ENCODE measurements at regions not wholly inside any gene's neighbourhood (a gene's known extent, or its start where the extent isn't known, plus 50 kb on each side); places are given as distances from the start of the nearest gene placed in this dataset.

- H3K4me1 ChIP-seq, result peaks cover 0 to 13% (median 0%) of the 10 kb centered on the region in 4 donors
- H3K4me3 ChIP-seq, result peak overlapping the region; percentile 19 to 55 (median 40)
- intact Hi-C loops (cut with DNase I; ENCODE audit: low total_unique reads) (no loop called here), in situ Hi-C loops (cut with MboI; ENCODE audit: low pct_ligation_motif_present in 1 of 4, low pct_unique_long_range_greater_than_20kb in 1 of 4, low sequenced_read_pairs in 3 of 4) (no loop called here)
- no peak for DNase-seq
- H3K27me3 ChIP-seq, result peaks cover 44% of the 10 kb centered on the region
- 5 to 40% methylated on average over 3 to 13 of the region's 13 CpGs for WGBS, 2 donors (ENCODE audit: low coverage in 1 of 2)
- peak overlapping the region; percentile 37 to 64 (median 55) for H3K27ac ChIP-seq
- no peak for TF ChIP-seq EP300 (IDR thresholded peaks at IDR 0.05; ENCODE audit: low read depth)
- no peak for TF ChIP-seq CTCF (IDR thresholded peaks at IDR 0.05)
- TF ChIP-seq POLR2AphosphoS5 (IDR thresholded peaks at IDR 0.05), result no peak
- no peak for TF ChIP-seq POLR2A (IDR thresholded peaks at IDR 0.05)
- H3K36me3 ChIP-seq, result no peaks in the 10 kb centered on the region
- H3K9me3 ChIP-seq, result no peaks in the 10 kb centered on the region
Observed at GRCh38 chr17:77888242-77889134, 70.0 kb upstream of the TNRC6C start.

- no peaks in the 10 kb centered on the region for H3K9me3 ChIP-seq
- H3K27ac ChIP-seq, result no peak overlapping the region
- H3K4me3 ChIP-seq, result no peak overlapping the region
- peaks cover 44% of the 10 kb centered on the region for H3K27me3 ChIP-seq
- in situ Hi-C loops (cut with MboI; ENCODE audit: low pct_ligation_motif_present in 1 of 4, low pct_unique_long_range_greater_than_20kb in 1 of 4, low sequenced_read_pairs in 3 of 4) (no loop called here), intact Hi-C loops (cut with DNase I; ENCODE audit: low total_unique reads) (no loop called here)
- H3K36me3 ChIP-seq, result no peaks in the 10 kb centered on the region
- no peak for DNase-seq
- peaks cover 0 to 13% (median 0%) of the 10 kb centered on the region in 4 donors for H3K4me1 ChIP-seq
- 69 to 75% methylated on average over 2 to 4 of the region's 4 CpGs for WGBS, 2 donors (ENCODE audit: low coverage in 1 of 2)
- TF ChIP-seq POLR2A (IDR thresholded peaks at IDR 0.05), result no peak
- TF ChIP-seq CTCF (IDR thresholded peaks at IDR 0.05), result no peak
- TF ChIP-seq POLR2AphosphoS5 (IDR thresholded peaks at IDR 0.05), result no peak
- TF ChIP-seq EP300 (IDR thresholded peaks at IDR 0.05; ENCODE audit: low read depth), result no peak
Observed at GRCh38 chr17:77889135-77889505, 69.4 kb upstream of the TNRC6C start.

GRCh38 chr17:77889866-77890760, 68.4 kb upstream of the TNRC6C start:
- Histone ChIP-seq H3K4me3 (no peak overlapping the region), H3K9me3 (no peaks in the 10 kb centered on the region), H3K27me3 (peaks cover 44% of the 10 kb centered on the region), H3K4me1 (peaks cover 0 to 13% (median 0%) of the 10 kb centered on the region in 4 donors), H3K27ac (no peak overlapping the region), H3K36me3 (no peaks in the 10 kb centered on the region)
- in situ Hi-C loops (cut with MboI; ENCODE audit: low pct_ligation_motif_present in 1 of 4, low pct_unique_long_range_greater_than_20kb in 1 of 4, low sequenced_read_pairs in 3 of 4) (no loop called here), intact Hi-C loops (cut with DNase I; ENCODE audit: low total_unique reads) (no loop called here)
- 85% methylated on average over 27 of the region's 28 CpGs; no CpG with 5 or more reads in 1 of the 2 donors for WGBS, 2 donors (ENCODE audit: low coverage in 1 of 2)
- TF ChIP-seq POLR2A (IDR thresholded peaks at IDR 0.05) (no peak), CTCF (IDR thresholded peaks at IDR 0.05) (no peak), EP300 (IDR thresholded peaks at IDR 0.05; ENCODE audit: low read depth) (no peak), POLR2AphosphoS5 (IDR thresholded peaks at IDR 0.05) (no peak)
- no peak for DNase-seq

- TF ChIP-seq EP300 (IDR thresholded peaks at IDR 0.05; ENCODE audit: low read depth) (no peak), CTCF (IDR thresholded peaks at IDR 0.05) (no peak), POLR2AphosphoS5 (IDR thresholded peaks at IDR 0.05) (no peak), POLR2A (IDR thresholded peaks at IDR 0.05) (no peak)
- H3K4me3 ChIP-seq, result no peak overlapping the region
- intact Hi-C loops (cut with DNase I; ENCODE audit: low total_unique reads) (no loop called here), in situ Hi-C loops (cut with MboI; ENCODE audit: low pct_ligation_motif_present in 1 of 4, low pct_unique_long_range_greater_than_20kb in 1 of 4, low sequenced_read_pairs in 3 of 4) (no loop called here)
- H3K27ac ChIP-seq, result no peak overlapping the region
- no peaks in the 10 kb centered on the region for H3K9me3 ChIP-seq
- no peaks in the 10 kb centered on the region for H3K36me3 ChIP-seq
- H3K27me3 ChIP-seq, result peaks cover 44% of the 10 kb centered on the region
- DNase-seq, result no peak
- 85% methylated on average over 3 of the region's 3 CpGs; no CpG with 5 or more reads in 1 of the 2 donors for WGBS, 2 donors (ENCODE audit: low coverage in 1 of 2)
- peaks cover 0 to 13% (median 0%) of the 10 kb centered on the region in 4 donors for H3K4me1 ChIP-seq
Observed at GRCh38 chr17:77890771-77891170, 67.7 kb upstream of the TNRC6C start.

All from transverse colon (tissue), 4 donors.